Fibroblast of skin of back (primary cell): ENCODE measurements at regions not wholly inside any gene's neighbourhood (a gene's known extent, or its start where the extent isn't known, plus 50 kb on each side); places are given as distances from the start of the nearest gene placed in this dataset.

Experiments
- DNase-seq: peaks from one replicate; pipeline ENCODE4 v3.0.0-alpha.2; 2013

DNA sequence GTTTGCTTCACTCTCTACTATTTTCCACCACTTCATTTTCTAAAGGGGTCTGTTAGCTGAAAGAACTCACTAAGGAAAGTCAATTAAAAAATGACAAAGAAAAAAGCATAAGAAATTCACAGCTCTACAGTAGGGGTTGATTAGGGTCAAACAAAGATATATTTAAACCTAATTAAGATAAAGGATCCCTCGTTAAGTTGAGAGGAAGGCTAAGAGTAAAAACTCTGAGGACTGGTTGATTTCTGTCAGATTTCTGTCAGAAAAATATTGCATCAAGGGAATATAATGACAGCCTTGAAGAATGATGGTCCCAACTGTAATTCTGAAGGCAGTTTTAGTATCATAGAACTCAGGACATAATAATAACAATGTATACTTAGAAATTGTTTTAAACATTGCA is 218.0 kb downstream of the QDPR start:
- DNase-seq, result no peak

DNA sequence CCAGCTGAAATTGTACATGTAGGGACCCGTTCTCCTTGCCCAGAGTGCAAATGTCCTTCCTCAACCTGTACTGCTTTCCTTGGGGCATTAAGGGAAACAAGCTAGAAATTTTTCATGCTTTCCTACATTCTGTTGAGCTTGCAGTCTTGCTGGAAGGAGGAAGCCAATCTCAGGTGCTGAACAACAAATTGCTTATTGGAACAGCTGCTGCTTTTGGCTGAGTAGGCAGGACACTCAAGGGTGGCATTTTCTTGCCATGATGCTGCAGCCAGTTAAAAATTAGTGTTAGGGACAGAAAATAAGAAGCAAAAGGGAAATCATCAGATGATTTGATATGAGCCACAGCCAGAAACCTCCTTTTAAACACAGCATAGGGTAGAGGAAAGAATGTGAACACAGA is 223.7 kb downstream of the QDPR start:
- no peak for DNase-seq

DNA sequence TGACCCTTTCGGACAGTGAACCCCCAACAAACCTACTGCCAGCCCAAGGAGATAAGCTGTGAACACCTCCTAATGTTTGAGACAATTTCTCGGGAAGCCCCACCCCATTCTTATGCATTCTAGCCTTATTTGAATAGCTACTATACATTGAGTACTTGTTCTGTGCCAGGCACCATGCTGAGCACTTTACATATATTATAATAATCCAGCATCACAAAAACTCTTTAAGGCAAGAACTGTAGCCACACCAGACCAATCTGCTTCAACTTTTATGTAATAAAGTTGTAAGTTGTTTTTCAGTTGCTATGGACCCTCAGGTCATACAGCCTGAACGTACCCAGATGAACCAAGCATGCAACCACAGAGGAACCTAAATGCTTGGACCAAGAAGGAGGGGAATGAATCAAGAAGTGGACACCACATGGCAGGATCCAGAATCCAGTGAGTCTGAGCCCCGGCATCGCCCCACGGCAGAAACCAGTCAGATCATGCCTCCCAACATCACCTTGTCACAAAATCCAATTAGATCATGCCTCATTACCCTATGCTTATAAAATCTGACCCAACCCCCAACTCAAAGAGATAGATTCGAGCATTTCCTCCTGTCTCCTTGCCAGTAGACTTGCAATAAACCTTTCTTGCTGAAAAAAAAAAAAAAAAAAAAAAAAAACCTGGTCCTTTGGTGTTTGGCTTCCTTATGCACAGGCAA is 225.0 kb downstream of the QDPR start:
- no peak for DNase-seq

DNA sequence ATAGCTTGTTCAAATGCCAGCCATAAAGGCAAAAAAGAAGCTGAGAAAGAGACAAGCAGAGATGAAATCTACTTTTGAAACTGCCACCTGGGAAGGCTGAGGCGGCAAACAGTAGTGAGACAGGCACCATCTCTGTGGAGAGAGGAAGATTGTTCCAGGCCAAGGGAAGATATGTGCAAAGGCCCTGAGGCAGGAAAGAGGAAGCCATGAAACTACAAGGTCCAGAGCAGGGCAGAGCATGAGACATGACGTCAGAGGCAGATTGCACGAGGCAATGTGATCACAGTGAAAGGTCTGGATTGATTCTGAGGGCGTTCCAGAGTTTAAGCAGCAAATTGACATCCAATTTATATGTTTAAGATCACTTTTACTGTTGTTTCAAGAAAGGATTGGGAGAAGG is 226.1 kb downstream of the QDPR start:
- DNase-seq, result no peak

GRCh38 chr4:17284323-17285175 is 227.3 kb downstream of the QDPR start:
- no peak for DNase-seq

DNA sequence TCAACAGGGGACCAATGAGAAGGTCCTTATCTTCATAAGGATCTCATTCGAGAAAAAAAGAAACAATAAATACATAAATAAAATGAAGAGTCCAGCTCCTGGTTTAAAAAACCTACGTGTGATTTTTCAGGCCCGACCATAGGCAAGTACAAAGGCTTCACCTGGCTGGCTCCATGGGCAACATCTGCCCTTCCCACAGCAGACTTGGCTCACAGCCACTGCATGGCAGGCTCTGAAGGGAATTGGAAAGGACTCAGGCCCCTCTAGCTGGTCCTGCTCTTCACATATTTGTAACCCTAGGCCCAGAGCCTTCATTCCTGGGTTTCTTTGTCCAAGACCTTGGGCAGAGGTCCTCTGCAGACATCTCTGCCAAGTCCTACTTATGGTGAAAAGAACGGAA is 228.1 kb downstream of the QDPR start:
- no peak for DNase-seq

- DNase-seq, result no peak
Observed at GRCh38 chr4:17283251-17283650, 228.6 kb downstream of the QDPR start.

- DNase-seq, result no peak
Observed at GRCh38 chr4:17280261-17281018, 231.4 kb downstream of the QDPR start.

DNA sequence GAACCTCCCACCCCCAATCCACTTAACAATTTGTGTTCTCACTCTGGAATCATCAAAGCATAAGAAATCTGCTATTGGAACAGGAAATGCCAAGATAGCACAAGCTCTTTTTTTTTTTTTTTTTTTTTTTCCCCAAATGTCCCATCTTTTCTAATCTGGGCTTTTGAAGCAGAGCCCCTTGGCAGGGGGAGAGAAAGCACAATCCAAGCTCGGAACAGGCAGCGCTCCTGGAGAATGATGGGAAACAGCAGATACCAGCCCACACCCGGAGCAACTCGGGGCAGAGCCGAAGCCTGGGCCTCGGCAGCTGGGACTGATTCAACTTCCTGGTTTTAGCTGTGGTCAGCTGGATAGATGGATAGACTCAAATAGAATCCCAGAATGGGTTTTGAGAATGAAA is 235.1 kb downstream of the QDPR start:
- DNase-seq, result peak; percentile 52

- DNase-seq, result no peak
Observed at GRCh38 chr4:17275836-17276235, 236.1 kb downstream of the QDPR start.

- no peak for DNase-seq
Observed at GRCh38 chr4:17273047-17273446, 238.8 kb downstream of the QDPR start.

DNA sequence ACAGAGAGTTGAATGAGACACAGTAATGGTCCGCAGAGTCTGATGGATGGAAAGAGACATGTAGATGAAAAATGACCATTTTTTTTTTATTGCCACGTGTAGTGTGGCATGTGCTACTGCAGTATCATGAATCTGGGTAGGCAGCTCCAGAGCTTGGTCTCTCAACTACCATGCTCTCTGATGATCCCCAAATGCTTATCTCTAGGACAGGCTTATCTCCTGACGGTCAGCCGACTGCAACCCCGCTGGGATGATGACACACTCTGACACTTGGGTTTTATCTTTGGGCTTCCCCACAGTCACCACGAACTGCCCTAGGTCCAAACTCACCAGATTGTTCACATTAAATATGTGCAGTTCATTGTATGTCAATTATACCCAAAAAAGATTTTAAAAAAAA is 239.7 kb downstream of the QDPR start:
- no peak for DNase-seq

- DNase-seq, result no peak
Observed at GRCh38 chr4:17265653-17266052, 246.2 kb downstream of the QDPR start.

DNA sequence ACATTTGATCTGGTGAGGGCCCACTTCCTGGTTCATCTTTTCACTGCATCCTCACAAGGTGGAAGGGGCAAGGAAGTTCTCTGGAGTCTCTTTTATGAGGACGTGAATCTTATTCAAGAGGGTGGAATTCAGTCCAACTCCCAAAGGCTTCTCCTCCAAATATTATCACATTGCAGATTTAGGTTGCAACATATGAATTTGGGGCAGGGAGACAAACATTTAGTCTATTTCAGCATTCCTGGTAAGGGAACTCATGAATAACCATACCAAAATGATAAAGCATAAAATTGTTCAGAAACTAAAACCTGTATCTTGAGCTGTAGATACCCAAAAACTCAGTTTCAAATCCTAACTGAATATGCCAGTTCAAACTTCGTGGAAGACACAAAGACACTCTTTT is 246.8 kb downstream of the QDPR start:
- DNase-seq, result no peak

DNA sequence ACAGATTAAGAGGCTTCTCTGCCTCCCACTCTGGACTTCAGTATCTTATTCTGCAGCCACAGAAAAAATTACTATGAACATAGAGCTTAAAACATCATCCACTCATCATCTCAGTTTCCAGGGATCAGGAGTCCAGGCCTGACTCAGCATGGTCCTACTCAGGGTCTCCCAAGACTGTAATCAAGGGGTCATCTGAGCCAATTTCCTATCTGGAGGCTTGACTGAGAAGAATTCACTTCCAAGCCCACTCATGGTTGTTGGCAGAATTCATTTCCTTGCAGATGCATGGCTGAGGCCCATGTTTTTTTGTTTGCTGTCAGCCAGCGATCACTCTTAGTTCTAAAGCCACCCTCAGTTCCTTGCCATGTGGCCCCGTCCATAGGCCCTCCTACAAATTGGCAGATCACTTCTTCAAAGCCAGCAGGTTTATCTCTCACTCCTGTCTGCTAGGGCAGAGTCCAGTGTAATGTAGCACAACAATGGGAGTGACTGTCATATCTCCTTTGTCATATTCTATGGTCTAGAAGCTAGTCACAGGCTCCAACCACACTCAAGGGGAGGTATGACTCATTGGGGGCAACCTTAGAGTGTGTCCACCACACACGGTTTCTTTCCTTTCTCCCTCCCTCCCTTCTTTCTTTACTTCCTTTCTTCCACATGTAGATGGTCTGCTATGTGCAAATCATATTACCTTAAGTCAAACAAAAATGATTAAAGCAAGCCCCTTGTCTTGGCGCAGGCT is 251.6 kb downstream of the QDPR start:
- DNase-seq, result peak; percentile 27

DNA sequence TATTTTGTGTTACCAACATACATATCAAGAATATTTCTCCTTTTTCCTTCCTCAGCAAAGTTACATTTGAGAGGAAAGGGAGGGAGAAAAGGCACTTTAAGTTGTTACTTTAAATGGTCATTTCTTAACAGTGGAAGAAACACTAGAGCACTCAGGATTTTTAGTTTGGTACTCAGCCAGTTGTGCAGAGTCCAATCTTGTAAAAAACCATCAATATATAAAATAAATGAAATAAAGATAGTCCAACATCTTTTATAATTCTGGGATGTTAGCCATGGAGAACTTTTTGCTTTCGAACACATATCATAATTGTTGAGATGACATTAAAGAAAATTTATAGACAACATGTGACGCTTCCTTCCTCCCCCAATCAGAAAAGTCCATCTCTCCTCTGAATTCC is 253.8 kb downstream of the QDPR start:
- DNase-seq, result no peak

GRCh38 chr4:17252131-17252530 is 259.8 kb downstream of the QDPR start:
- DNase-seq, result no peak

DNA sequence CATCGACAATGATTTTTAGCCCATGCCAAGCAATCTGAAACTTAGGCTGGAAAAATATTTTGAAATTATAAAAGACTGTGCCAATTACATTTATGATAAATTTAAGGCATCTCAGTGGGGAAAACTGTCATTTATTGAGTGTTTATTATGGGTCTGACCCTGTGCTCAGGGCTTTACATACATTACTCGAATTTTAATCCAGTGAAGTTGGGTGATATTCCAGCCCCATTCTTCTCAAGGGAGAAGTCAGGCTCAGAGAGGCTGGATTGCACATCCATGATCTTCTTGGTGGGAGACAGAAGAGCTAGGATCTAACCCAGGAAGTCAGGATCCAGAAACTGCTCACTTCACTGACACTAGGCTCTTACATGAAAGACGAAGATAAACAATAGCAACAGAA is 260.8 kb downstream of the QDPR start:
- no peak for DNase-seq

- DNase-seq, result no peak
Observed at GRCh38 chr4:17250591-17250990, 261.3 kb downstream of the QDPR start.

GRCh38 chr4:17246656-17247055 is 265.2 kb downstream of the QDPR start:
- no peak for DNase-seq

GRCh38 chr4:17241835-17242234 is 270.1 kb downstream of the QDPR start:
- no peak for DNase-seq

DNA sequence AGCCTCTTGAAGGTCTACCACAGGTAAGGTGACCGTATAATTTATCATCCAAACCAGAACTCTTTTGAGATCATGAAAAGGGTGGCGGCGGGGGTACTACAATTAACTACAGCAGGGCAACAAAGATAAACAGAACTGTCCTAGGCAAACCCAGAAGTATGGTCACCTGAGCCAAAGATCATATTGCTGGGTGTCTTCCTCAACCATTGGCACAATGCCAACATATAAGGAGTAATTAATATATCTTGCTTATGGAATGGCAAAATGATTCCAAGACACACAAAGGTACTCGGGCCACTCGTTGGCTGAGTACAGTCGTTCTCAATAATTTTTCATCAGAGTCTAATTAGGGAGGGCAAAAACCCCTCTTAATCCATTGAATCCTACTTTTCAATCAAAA is 273.3 kb downstream of the QDPR start:
- no peak for DNase-seq

- DNase-seq, result peak; percentile 82
Observed at GRCh38 chr4:17236686-17237085, 275.2 kb downstream of the QDPR start.
